GM12878 (cell line): ENCODE measurements at regions not wholly inside any gene's neighbourhood (a gene's known extent, or its start where the extent isn't known, plus 50 kb on each side); places are given as distances from the start of the nearest gene placed in this dataset.

Source experiments
- ATF7 ChIP-seq: fragments of 450-650 bp; IDR thresholded peaks from 2 replicates; pipeline ENCODE4 v1.6.1; 2016; ENCODE audit warnings: low read depth, mild to moderate bottlenecking
- EZH2 ChIP-seq: IDR thresholded peaks from 2 replicates; pipeline ENCODE4 v1.6.1; 2012; ENCODE audit warnings: low read depth, mild to moderate bottlenecking, control low read depth, inconsistent platforms, low read length, borderline replicate concordance; ENCODE audit not compliant: control insufficient read depth
- IRF4 ChIP-seq: IDR thresholded peaks from 2 replicates; pipeline ENCODE4 v1.6.1; 2011; ENCODE audit warnings: low read depth, low read length
- PBX3 ChIP-seq: IDR thresholded peaks from 2 replicates; pipeline ENCODE4 v1.6.1; 2011; ENCODE audit warnings: mild to moderate bottlenecking, low read depth, low read length, moderate library complexity; ENCODE audit not compliant: insufficient replicate concordance
- PML ChIP-seq: IDR thresholded peaks from 2 replicates; pipeline ENCODE4 v1.6.1; 2012; ENCODE audit warnings: low read length, inconsistent platforms
- POLR2A ChIP-seq: IDR thresholded peaks from 2 replicates; pipeline ENCODE4 v1.6.1; 2011; ENCODE audit warnings: low read depth, mild to moderate bottlenecking, low read length
- POLR2AphosphoS5 ChIP-seq: IDR thresholded peaks from 2 replicates; pipeline ENCODE4 v1.6.1; 2011; ENCODE audit warnings: mild to moderate bottlenecking, low read length, inconsistent platforms
- RAD51 ChIP-seq: fragments of 450-650 bp; IDR thresholded peaks from 2 replicates; pipeline ENCODE4 v1.6.1; 2016; ENCODE audit warnings: moderate library complexity, mild to moderate bottlenecking, inconsistent platforms
- RFX5 ChIP-seq: IDR thresholded peaks from 2 replicates; pipeline ENCODE4 v1.6.1; 2011; ENCODE audit warnings: low read depth, low read length, improper control_type of control experiment
- SMC3 ChIP-seq: IDR thresholded peaks from 2 replicates; pipeline ENCODE4 v1.6.1; 2011; ENCODE audit warnings: low read length, improper control_type of control experiment, borderline replicate concordance
- TF ChIP-seq, protein P1 (sequence below), 3 experiments: IDR thresholded peaks in 2 of 3; conservative IDR thresholded peaks in 1 of 3; 2 replicates each; pipeline ENCODE4 v1.5.1; 2011; ENCODE audit warnings: low read depth in 3 of 3, low read length in 3 of 3, mild to moderate bottlenecking in 3 of 3, control low read depth in 2 of 3, moderate library complexity in 2 of 3, inconsistent platforms in 1 of 3, mixed read lengths in 1 of 3; ENCODE audit not compliant: control insufficient read depth in 2 of 3, insufficient read depth in 1 of 3; ENCODE audit errors: extremely low read depth in 1 of 3

DNA sequence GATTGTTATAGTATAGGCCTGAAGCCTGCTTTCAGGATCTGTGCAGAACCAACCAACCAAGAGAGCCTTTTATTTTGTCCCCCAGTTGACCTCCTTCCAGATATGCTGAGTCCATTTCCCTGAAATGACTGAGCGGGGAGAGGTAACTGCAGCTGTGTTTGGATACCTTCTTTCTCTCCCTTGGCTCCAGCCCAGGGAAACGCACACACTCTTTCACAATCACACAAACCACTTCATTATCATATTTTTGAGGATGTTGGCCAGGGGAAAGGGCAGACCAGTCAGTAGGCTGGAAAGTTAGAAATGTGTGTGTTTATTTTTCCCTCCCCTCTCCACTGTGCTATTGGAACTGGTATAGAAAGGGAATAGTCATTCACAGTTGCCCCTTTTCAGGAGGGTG lies 417.7 kb upstream of the TBL1XR1 start:
- no peak for TF ChIP-seq SMC3
- no peak for TF ChIP-seq RFX5
- no peak for TF ChIP-seq ATF7
- TF ChIP-seq EZH2: no peak
- TF ChIP-seq IRF4: no peak
- TF ChIP-seq RAD51: no peak
- TF ChIP-seq, protein P1, sequence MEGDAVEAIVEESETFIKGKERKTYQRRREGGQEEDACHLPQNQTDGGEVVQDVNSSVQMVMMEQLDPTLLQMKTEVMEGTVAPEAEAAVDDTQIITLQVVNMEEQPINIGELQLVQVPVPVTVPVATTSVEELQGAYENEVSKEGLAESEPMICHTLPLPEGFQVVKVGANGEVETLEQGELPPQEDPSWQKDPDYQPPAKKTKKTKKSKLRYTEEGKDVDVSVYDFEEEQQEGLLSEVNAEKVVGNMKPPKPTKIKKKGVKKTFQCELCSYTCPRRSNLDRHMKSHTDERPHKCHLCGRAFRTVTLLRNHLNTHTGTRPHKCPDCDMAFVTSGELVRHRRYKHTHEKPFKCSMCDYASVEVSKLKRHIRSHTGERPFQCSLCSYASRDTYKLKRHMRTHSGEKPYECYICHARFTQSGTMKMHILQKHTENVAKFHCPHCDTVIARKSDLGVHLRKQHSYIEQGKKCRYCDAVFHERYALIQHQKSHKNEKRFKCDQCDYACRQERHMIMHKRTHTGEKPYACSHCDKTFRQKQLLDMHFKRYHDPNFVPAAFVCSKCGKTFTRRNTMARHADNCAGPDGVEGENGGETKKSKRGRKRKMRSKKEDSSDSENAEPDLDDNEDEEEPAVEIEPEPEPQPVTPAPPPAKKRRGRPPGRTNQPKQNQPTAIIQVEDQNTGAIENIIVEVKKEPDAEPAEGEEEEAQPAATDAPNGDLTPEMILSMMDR (IDR thresholded peaks at IDR 0.05 in 2 of 3, conservative IDR thresholded peaks at IDR 0.05 in 1 of 3; ENCODE audit: control insufficient read depth in 2 of 3, extremely low read depth in 1 of 3, insufficient read depth in 1 of 3, low read depth in 3 of 3, low read length in 3 of 3): no peak
- TF ChIP-seq POLR2AphosphoS5: no peak
- no peak for TF ChIP-seq POLR2A
- TF ChIP-seq PML: no peak
- TF ChIP-seq PBX3: no peak
